T-helper 1 cell (primary cell): ENCODE measurements at regions not wholly inside any gene's neighbourhood (a gene's known extent, or its start where the extent isn't known, plus 50 kb on each side); places are given as distances from the start of the nearest gene placed in this dataset.
"Not testable (repeated sequence)": the region's sequence is repeated elsewhere in the genome, so short reads cannot be mapped to it uniquely, and the experiment has no call there.

Source experiments
- DNase-seq, 5 donors: peaks; one replicate each; pipeline ENCODE4 v3.0.0-alpha.2; 2012 to 2020

DNA sequence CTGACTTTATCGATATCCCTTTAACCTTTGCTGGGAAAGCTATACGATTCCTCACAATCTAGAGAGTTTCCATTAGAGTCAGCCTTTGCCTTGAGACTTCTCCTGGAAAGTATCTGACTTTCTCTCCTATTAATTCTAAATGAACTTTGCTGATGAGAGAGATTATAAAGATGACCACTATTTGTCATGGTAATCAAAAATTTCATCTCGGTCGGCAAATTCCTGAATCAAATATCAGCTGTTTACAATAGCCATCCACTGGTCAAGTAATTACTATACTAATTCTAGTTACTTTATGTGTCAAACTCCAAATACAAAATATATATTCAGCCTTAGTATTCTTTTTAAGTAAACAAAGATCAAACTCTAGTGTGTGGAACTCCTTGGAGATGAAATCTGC, 164.4 kb upstream of the ITGA1 start:
- no peak for DNase-seq

DNA sequence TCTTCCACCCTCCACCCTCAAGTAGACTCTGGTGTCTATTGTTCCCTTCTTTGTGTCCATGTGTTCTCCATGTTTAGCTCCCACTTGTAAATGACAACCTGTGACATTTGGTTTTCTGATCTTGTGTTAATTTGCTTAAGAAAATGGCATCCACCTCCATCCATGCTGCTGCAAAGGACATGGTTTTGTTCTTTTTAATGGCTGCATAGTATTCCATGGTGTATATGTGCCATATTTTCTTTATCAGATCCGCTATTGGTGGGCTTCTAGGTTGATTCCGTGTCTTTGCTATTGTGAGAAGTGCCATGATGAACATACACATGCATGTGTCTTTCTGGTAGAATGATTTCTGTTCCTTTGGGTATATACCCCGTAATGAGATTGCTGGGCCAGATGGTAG, 163.4 kb upstream of the ITGA1 start:
- DNase-seq: no peak

- no peak for DNase-seq
Measured at GRCh38 chr5:52626312-52626711, 161.4 kb upstream of the ITGA1 start.

DNA sequence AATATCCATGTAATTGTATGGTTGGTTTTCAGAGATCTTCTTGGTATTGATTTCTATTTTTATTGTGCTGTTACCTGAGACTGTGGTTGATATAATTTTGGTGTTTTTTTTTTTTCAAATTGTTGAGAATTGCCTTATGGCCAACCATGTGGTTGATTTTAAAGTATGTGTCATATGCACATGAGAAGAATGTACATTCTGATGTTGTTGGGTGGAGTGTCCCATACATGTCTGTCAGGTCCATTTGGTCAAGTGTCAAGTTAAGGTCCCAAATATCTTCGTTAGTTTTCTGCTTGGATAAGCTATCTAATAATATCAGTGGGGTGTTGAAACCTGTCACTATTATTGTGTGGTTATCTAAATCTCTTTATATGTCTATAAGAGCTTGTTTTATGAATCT, 160.0 kb upstream of the ITGA1 start:
- no peak for DNase-seq

DNA sequence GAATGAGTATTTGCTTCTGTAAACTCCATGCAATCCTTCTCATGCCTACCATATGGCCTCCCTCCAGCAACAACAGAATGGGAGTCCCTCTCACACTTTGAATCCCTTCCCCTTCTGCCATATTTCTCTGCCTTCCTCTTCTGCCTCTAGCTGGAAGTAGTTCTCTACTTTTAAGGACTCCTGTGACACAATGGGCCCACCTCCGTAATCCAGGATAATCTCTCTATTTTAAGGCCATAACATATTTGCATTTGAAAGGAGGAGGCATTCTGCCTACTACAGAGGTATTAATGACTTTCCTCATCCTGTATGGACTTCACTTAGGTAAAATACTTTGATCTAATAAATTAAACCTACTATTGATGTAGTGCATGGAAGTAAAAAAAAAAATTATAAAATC, 155.4 kb upstream of the ITGA1 start:
- DNase-seq: no peak

DNA sequence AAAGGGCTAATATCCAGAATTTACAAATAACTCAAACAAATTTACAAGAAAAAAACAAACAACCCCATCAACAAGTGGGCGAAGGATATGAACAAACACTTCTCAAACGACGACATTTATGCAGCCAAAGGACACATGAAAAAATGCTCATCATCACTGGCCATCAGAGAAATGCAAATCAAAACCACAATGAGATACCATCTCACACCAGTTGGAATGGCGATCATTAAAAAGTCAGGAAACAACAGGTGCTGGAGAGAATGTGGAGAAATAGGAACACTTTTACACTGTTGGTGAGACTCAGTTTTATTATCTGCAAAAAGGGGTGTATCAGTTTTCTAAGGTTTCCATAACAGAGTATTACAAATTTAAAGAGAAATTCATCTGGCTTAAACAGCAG, 153.5 kb upstream of the ITGA1 start:
- not testable (repeated sequence) for DNase-seq

- DNase-seq: no peak
Measured at GRCh38 chr5:52638732-52639131, 149.0 kb upstream of the ITGA1 start.

DNA sequence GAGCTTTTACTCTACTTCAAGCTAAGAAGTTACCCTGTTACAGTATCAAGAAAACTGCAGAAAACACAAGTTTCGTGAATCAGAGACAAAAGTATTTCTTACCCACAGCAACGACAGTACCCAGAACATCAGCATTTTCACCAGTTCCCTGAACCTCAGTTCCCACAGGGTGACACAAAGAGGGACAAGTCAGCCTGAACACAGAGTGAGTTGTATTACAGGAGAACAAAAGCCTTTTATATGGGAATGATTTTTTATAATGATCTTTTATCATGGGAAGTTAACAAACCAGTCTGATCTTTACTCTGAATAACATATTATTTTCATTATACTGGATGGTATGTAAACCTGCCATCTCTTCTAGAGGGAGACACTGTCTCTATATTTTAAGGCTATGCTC, 139.0 kb upstream of the ITGA1 start:
- DNase-seq: no peak

- DNase-seq: no peak
Measured at GRCh38 chr5:52655163-52655562, 132.6 kb upstream of the ITGA1 start.

DNA sequence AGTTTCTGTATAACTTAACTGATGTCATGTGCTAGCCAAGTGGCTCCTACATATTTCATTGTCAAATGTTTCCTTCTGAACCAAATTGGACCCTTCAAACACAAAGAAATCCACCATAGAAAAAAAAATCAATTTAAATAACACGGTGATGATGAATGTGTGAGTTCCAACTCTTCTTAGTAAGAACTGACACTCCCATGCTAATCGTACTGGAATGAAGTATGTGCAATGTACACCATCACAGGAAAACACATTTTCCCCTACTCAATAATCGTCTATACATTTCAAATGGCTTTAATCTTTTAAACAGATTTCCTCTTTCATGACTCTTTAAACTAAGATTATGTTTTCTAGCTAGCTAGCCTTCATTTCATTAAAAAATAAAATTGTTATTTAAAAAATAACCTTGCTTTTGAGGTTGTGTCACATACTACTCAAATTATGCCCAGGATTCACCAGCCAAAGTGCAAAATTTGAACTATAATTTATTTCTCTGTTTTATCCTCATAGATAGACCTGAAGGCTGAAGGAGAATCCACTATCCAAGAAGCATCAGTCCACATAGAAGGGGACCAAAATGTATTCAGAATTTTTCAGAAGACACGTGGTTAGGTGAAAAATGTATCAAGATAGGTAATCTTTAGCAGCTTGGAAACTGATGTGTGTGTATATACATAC, 131.0 kb upstream of the ITGA1 start:
- DNase-seq: no peak

GRCh38 chr5:52657247-52657645, 130.5 kb upstream of the ITGA1 start:
- peak in 1 of 5 donors; percentile 34 for DNase-seq

DNA sequence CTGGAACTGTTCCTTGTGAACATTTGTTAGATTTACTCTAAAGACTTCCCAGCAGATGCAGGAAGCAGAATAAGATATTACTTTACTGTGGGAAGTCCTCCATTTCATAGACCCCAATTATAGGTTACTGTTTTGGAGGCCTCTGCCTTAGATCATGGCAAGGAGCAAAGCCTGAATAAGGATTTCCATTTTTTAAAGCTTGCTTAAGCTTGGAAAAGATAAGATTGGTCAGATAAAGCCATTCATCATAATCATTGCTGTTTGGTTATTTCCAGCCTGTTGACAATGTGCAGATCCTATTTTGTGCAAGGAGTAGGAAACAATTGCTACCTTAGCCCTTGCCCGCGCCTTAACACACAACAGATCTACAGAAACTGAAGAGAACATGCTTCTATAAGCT, 129.5 kb upstream of the ITGA1 start:
- no peak for DNase-seq

GRCh38 chr5:52660621-52661020, 127.1 kb upstream of the ITGA1 start:
- DNase-seq: no peak

DNA sequence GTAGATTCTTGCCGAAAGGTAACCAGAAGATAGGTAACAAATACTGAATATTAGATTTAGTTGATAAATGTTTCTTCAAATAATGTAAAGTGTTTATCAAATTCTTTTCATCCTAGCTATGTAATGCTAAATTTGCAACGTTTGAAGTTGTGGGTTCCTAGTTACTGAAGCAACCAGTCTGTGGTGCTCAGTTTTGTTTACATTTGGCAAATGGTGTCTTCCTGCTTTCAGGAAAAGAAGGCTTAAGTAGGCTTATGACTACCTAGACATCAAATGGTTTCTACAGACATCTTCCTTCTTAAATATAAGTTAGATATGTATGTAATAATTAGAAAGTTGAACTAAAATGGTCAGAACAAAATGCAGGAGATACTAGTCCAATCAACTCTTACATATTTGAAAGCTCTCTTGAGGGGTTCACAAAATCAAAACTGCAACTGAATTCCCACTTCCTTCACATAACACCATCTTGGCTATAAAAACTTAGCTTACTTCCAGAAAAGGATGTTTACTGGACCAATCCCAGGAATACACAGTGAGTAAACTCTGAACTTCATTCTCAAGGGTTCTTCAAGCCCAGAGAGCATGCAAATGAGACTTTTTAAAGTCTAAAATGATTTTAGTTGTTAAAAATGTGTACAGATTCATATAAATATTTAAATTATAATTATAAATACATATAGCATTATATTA, 125.7 kb upstream of the ITGA1 start:
- DNase-seq: no peak

DNA sequence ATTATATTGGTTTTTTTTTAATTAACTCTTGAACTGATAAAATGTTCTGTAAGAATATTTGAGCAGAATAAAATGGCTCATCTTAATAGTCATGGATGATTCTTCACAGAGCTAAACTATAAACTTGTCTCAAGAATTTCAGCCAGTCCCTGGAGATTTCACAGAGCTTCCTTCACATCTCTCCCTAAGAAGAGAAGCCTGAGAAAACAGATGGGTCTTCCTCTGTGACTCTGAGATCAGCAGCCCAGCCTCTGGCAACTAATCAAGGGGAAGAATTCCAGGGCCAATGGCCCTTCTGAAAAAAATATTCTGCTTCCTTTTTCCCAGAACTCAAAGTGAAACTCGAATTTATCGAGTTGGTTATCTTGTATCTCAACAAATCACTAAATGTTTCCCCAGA, 122.2 kb upstream of the ITGA1 start:
- DNase-seq: no peak

DNA sequence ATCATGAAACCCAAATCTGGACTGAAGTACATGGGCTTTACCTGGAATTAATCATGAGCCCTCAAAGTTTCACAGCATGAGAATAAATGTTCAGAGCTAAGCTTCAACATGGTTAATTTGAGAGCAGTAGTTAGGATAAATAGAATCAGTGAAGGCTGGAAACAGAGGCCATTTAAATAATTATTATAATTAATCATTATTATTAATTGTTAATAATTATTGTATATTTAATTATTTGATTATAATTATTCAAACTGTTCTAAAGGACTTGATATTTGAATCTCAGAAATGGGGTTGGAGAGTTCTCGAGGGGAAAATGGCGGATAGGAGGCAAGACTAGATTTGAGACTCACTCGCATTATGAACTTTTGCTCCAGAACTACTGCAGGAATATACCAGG, 119.6 kb upstream of the ITGA1 start:
- DNase-seq: no peak

GRCh38 chr5:52668544-52669185, 119.1 kb upstream of the ITGA1 start:
- DNase-seq: no peak

DNA sequence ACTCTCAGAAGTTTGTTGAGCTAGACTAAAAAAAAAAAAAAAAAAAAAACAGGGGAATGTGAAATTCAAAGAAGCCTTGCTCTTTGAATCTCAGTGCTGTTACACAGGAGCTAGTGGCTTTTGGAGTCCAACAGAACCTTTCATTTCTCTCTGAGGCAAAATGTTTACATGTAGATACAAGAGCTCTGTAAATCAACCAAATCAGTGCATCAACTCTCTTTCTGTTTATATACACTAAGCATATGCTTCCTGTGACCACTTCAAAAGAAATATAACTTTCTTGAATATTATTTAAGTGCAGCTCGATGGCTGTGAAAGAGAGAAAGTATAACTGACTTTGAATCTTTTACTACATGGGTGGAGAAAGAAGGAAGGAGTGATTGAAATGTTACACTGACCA, 115.3 kb upstream of the ITGA1 start:
- no peak for DNase-seq

DNA sequence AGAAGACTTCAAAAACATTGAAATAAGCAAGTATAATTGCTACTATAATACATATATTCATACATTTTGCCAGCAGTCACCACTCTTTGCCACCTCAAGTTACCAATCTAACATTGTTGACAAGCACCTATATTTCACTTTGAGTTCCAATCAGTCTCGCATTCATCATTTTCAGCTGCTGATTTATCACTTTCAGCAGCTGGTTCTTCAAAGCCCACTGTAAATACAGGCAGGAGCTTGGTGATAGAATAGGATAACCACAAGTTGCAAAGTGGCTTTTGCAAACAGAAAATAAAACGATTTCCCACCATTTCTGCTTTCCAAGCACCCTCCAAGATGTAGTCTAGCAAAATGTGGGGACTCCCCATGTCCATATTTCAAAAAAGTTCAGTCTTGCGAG, 114.2 kb upstream of the ITGA1 start:
- no peak for DNase-seq

DNA sequence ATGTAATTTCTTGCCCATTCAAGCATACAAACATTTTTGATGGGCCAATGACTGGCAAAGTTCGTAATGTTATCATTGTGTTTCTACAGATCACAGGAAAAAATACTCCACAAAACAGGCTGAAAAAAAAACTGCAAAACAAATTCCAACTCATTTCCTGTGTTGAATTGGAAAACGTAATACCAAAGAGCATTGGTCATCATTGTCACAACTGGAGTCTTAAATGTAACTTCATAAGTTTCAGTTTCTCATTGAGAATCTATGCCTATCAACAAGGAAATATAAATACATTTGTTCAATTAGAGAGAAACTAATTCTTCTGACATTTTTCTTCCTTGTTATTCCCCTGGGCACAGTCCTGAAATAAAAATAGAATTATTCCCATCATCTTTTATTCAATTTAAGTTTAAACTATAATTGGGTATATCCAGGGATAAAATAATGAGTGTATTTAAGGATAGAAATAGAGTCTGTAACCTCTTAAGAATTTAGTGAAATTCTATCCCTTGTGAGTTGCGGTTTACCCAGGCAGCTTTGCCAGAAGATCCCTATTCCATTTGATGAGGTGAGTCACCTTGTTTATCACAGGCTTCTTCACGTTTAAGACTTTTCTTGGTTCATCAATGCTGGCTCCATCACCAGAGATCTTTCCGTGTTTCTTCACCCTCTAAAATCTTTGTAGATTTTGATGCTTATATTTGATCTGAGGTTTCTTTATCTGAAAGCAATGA, 112.7 kb upstream of the ITGA1 start:
- DNase-seq: no peak

GRCh38 chr5:52682492-52682891, 105.2 kb upstream of the ITGA1 start:
- no peak for DNase-seq

GRCh38 chr5:52684051-52684450, 103.7 kb upstream of the ITGA1 start:
- DNase-seq: no peak

DNA sequence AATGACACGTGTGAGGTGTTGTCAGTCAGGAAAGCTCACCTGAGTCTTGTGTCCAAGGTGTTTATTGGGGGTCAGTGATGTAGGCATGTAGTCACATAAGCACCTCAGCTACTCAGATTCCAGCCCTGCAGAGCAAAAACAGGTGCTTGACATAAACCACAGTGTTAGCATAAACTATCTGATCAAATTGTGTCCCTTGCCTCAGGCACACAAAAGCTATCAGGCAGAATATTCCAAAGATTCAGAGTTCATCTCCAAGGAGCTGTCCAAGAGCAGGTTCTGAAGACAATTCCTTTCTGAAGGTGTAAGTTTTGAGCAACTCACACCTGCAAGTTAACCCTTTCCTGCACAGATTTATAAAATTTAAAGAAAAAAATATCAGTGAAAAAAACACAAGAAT, 102.2 kb upstream of the ITGA1 start:
- no peak for DNase-seq

- DNase-seq: no peak
Measured at GRCh38 chr5:52685971-52686370, 101.7 kb upstream of the ITGA1 start.
